BLaER1 treated with 17β-estradiol and CSF1 and Interleukin-3, amounts not matched to agents 10 nM and 100 nM (cell line): ENCODE measurements at regions not wholly inside any gene's neighbourhood (a gene's known extent, or its start where the extent isn't known, plus 50 kb on each side); places are given as distances from the start of the nearest gene placed in this dataset.
A peak's percentile ranks its signal among the peaks of the same experiment; 100 is the strongest.

Experiments
- H3K27ac ChIP-seq, 11 experiments: shearing (Covaris generic); formaldehyde crosslinking; 2 replicates each; pipeline ENCODE4 v1.8.1; 2022
- H3K27me3 ChIP-seq, 11 experiments: shearing (Covaris generic); formaldehyde crosslinking; 2 replicates each; pipeline ENCODE4 v1.8.1; 2022
- H3K36me3 ChIP-seq, 11 experiments: shearing (Covaris generic); formaldehyde crosslinking; 2 replicates each; pipeline ENCODE4 v1.8.1; 2022
- H3K4me1 ChIP-seq, 10 experiments: shearing (Covaris generic); formaldehyde crosslinking; 2 replicates each; pipeline ENCODE4 v1.8.1; 2022
- H3K4me2 ChIP-seq, 11 experiments: shearing (Covaris generic); formaldehyde crosslinking; 2 replicates each; pipeline ENCODE4 v1.8.1; 2022
- H3K4me3 ChIP-seq, 10 experiments: shearing (Covaris generic); formaldehyde crosslinking; 2 replicates each; pipeline ENCODE4 v1.8.1; 2022
- H3K9ac ChIP-seq, 11 experiments: shearing (Covaris generic); formaldehyde crosslinking; 2 replicates each; pipeline ENCODE4 v1.8.1; 2022
- H3K9me3 ChIP-seq, 11 experiments: shearing (Covaris generic); formaldehyde crosslinking; replicated peaks in 1 of 11; 2 replicates each; pipeline ENCODE4 v1.8.1; 2022
- H4K20me1 ChIP-seq, 11 experiments: shearing (Covaris generic); formaldehyde crosslinking; 2 replicates each; pipeline ENCODE4 v1.8.1; 2022
- Cebpa-rat ChIP-seq, 11 experiments: shearing (Covaris generic); IDR thresholded peaks; 2 replicates each; pipeline ENCODE4 v1.8.1; 2022

GRCh38 chr5:135649435-135649834 is 70.6 kb upstream of the CXCL14 start:
- no peaks in the 10 kb centered on the region for H3K36me3 ChIP-seq
- no peaks in the 10 kb centered on the region for H3K27me3 ChIP-seq
- H3K4me3 ChIP-seq, result no peak overlapping the region
- TF ChIP-seq Cebpa-rat (IDR thresholded peaks at IDR 0.05), result no peak
- H3K4me1 ChIP-seq, result no peaks in the 10 kb centered on the region
- H3K27ac ChIP-seq, result no peak overlapping the region
- no peak overlapping the region for H3K9ac ChIP-seq
- H4K20me1 ChIP-seq, result no peaks in the 10 kb centered on the region
- H3K4me2 ChIP-seq, result no peak overlapping the region
- H3K9me3 ChIP-seq, result peaks cover 0 to 9% (median 0%) of the 10 kb centered on the region in 11 experiments; a peak in 3 of 22 replicates

- Histone ChIP-seq H3K9ac (no peak overlapping the region), H3K36me3 (no peaks in the 10 kb centered on the region), H3K4me3 (no peak overlapping the region), H3K4me1 (no peaks in the 10 kb centered on the region), H3K27me3 (no peaks in the 10 kb centered on the region), H3K9me3 (peaks cover 0 to 4% (median 0%) of the 10 kb centered on the region in 11 experiments; a peak in 1 of 22 replicates), H4K20me1 (no peaks in the 10 kb centered on the region), H3K4me2 (no peak overlapping the region), H3K27ac (no peak overlapping the region)
- TF ChIP-seq Cebpa-rat (IDR thresholded peaks at IDR 0.05), result no peak
Measured at GRCh38 chr5:135648116-135648515, 69.3 kb upstream of the CXCL14 start.

- TF ChIP-seq Cebpa-rat (IDR thresholded peaks at IDR 0.05), result peak in 6 of 11 experiments; percentile 8 to 55 (median 22); a peak in 5 of 22 replicates
- H3K27ac ChIP-seq, result no peak overlapping the region
Measured at GRCh38 chr5:135645336-135646180, 66.8 kb upstream of the CXCL14 start.

GRCh38 chr5:135644816-135645215 is 66.0 kb upstream of the CXCL14 start:
- Histone ChIP-seq H3K9me3 (peaks cover 0 to 4% (median 0%) of the 10 kb centered on the region in 11 experiments; a peak in 1 of 22 replicates), H3K4me3 (no peak overlapping the region), H3K4me2 (no peak overlapping the region), H3K36me3 (no peaks in the 10 kb centered on the region), H3K27me3 (no peaks in the 10 kb centered on the region), H4K20me1 (no peaks in the 10 kb centered on the region), H3K9ac (no peak overlapping the region), H3K27ac (no peak overlapping the region), H3K4me1 (no peaks in the 10 kb centered on the region)
- TF ChIP-seq Cebpa-rat (IDR thresholded peaks at IDR 0.05), result no peak

More at GRCh38 chr5:135645336-135646180, 66.8 kb upstream of the CXCL14 start:
- no peaks in the 10 kb centered on the region for H3K36me3 ChIP-seq
- H3K9ac ChIP-seq, result no peak overlapping the region
- no peaks in the 10 kb centered on the region for H3K27me3 ChIP-seq
- H3K4me2 ChIP-seq, result no peak overlapping the region; a peak in 1 of 22 replicates
- H3K4me1 ChIP-seq, result no peaks in the 10 kb centered on the region
- H4K20me1 ChIP-seq, result no peaks in the 10 kb centered on the region
- no peak overlapping the region for H3K4me3 ChIP-seq
- H3K9me3 ChIP-seq, result peaks cover 0 to 4% (median 0%) of the 10 kb centered on the region in 11 experiments; a peak in 1 of 22 replicates

GRCh38 chr5:135643881-135644766 is 65.3 kb upstream of the CXCL14 start:
- no peaks in the 10 kb centered on the region for H3K27me3 ChIP-seq
- H3K4me2 ChIP-seq, result no peak overlapping the region
- no peak overlapping the region for H3K4me3 ChIP-seq
- H3K9me3 ChIP-seq, result peaks cover 0 to 4% (median 0%) of the 10 kb centered on the region in 11 experiments; a peak in 1 of 22 replicates
- H3K4me1 ChIP-seq, result no peaks in the 10 kb centered on the region
- H4K20me1 ChIP-seq, result no peaks in the 10 kb centered on the region
- no peak overlapping the region for H3K27ac ChIP-seq
- no peak for TF ChIP-seq Cebpa-rat (IDR thresholded peaks at IDR 0.05)
- H3K36me3 ChIP-seq, result no peaks in the 10 kb centered on the region
- no peak overlapping the region for H3K9ac ChIP-seq

- H3K27ac ChIP-seq, result no peak overlapping the region
- TF ChIP-seq Cebpa-rat (IDR thresholded peaks at IDR 0.05), result no peak
Measured at GRCh38 chr5:135642934-135643333, 64.1 kb upstream of the CXCL14 start.

GRCh38 chr5:135642488-135642870 is 63.7 kb upstream of the CXCL14 start:
- H3K27ac ChIP-seq, result no peak overlapping the region
- no peak for TF ChIP-seq Cebpa-rat (IDR thresholded peaks at IDR 0.05)
- no peak overlapping the region for H3K4me2 ChIP-seq
- H3K36me3 ChIP-seq, result no peaks in the 10 kb centered on the region
- no peaks in the 10 kb centered on the region for H3K27me3 ChIP-seq
- H3K9ac ChIP-seq, result no peak overlapping the region
- H3K4me1 ChIP-seq, result no peaks in the 10 kb centered on the region
- H3K4me3 ChIP-seq, result no peak overlapping the region
- no peaks in the 10 kb centered on the region for H3K9me3 ChIP-seq
- no peaks in the 10 kb centered on the region for H4K20me1 ChIP-seq

More at GRCh38 chr5:135642934-135643333, 64.1 kb upstream of the CXCL14 start:
- no peak overlapping the region for H3K9ac ChIP-seq
- no peaks in the 10 kb centered on the region for H4K20me1 ChIP-seq
- no peaks in the 10 kb centered on the region for H3K9me3 ChIP-seq
- H3K4me2 ChIP-seq, result no peak overlapping the region
- H3K36me3 ChIP-seq, result no peaks in the 10 kb centered on the region
- no peaks in the 10 kb centered on the region for H3K27me3 ChIP-seq
- H3K4me3 ChIP-seq, result no peak overlapping the region
- no peaks in the 10 kb centered on the region for H3K4me1 ChIP-seq

GRCh38 chr5:135641734-135642487 is 63.1 kb upstream of the CXCL14 start:
- Histone ChIP-seq H3K9ac (no peak overlapping the region), H3K27ac (no peak overlapping the region), H3K36me3 (no peaks in the 10 kb centered on the region), H3K27me3 (no peaks in the 10 kb centered on the region), H3K9me3 (no peaks in the 10 kb centered on the region), H3K4me2 (no peak overlapping the region), H3K4me3 (no peak overlapping the region), H4K20me1 (no peaks in the 10 kb centered on the region), H3K4me1 (no peaks in the 10 kb centered on the region)
- TF ChIP-seq Cebpa-rat (IDR thresholded peaks at IDR 0.05), result no peak

- Histone ChIP-seq H3K9ac (no peak overlapping the region), H3K4me2 (no peak overlapping the region), H3K4me3 (no peak overlapping the region), H4K20me1 (no peaks in the 10 kb centered on the region), H3K4me1 (no peaks in the 10 kb centered on the region), H3K27ac (no peak overlapping the region), H3K9me3 (no peaks in the 10 kb centered on the region), H3K27me3 (no peaks in the 10 kb centered on the region), H3K36me3 (no peaks in the 10 kb centered on the region)
- TF ChIP-seq Cebpa-rat (IDR thresholded peaks at IDR 0.05), result no peak
Measured at GRCh38 chr5:135641319-135641718, 62.5 kb upstream of the CXCL14 start.
